HG03196 (cell line): ENCODE measurements at regions not wholly inside any gene's neighbourhood (a gene's known extent, or its start where the extent isn't known, plus 50 kb on each side); places are given as distances from the start of the nearest gene placed in this dataset.
"Not testable (repeated sequence)": the region's sequence is repeated elsewhere in the genome, so short reads cannot be mapped to it uniquely, and the experiment has no call there.

Experiments
- ATAC-seq: cut with Tn5 transposase; IDR thresholded peaks from one replicate; pipeline ENCODE4 v1.9.1; 2021; ENCODE audit not compliant: unreplicated experiment

GRCh38 chr22:49340406-49340805, 487.3 kb downstream of the BRD1 start:
- no peak for ATAC-seq

GRCh38 chr22:49336483-49336882, 491.2 kb downstream of the BRD1 start:
- ATAC-seq: not testable (repeated sequence)

- no peak for ATAC-seq
Observed at GRCh38 chr22:49334976-49335375, 492.7 kb downstream of the BRD1 start.

- ATAC-seq: no peak
Observed at GRCh38 chr22:49334449-49334789, 493.3 kb downstream of the BRD1 start.

GRCh38 chr22:49333206-49333605, 494.5 kb downstream of the BRD1 start:
- ATAC-seq: no peak

- ATAC-seq: no peak
Observed at GRCh38 chr22:49332691-49333090, 495.0 kb downstream of the BRD1 start.

GRCh38 chr22:49331878-49332277, 495.8 kb downstream of the BRD1 start:
- no peak for ATAC-seq

- ATAC-seq: no peak
Observed at GRCh38 chr22:49331223-49331815, 496.4 kb downstream of the BRD1 start.

- ATAC-seq: no peak
Observed at GRCh38 chr22:49330421-49331222, 497.1 kb downstream of the BRD1 start.

- ATAC-seq: no peak
Observed at GRCh38 chr22:49329636-49330035, 498.0 kb downstream of the BRD1 start.

GRCh38 chr22:49328630-49329405, 498.9 kb downstream of the BRD1 start:
- no peak for ATAC-seq

GRCh38 chr22:49328118-49328475, 499.6 kb downstream of the BRD1 start:
- ATAC-seq: no peak

GRCh38 chr22:49327411-49328117, 500.1 kb downstream of the BRD1 start:
- no peak for ATAC-seq

- no peak for ATAC-seq
Observed at GRCh38 chr22:49326558-49326957, 501.1 kb downstream of the BRD1 start.

GRCh38 chr22:49325531-49326395, 501.9 kb downstream of the BRD1 start:
- ATAC-seq: no peak

GRCh38 chr22:49324527-49325491, 502.9 kb downstream of the BRD1 start:
- no peak for ATAC-seq

GRCh38 chr22:49323751-49324415, 503.8 kb downstream of the BRD1 start:
- no peak for ATAC-seq

- ATAC-seq: no peak
Observed at GRCh38 chr22:49322861-49323622, 504.6 kb downstream of the BRD1 start.
